Astrocyte (in vitro differentiated cells and primary cell): ENCODE measurements at regions not wholly inside any gene's neighbourhood (a gene's known extent, or its start where the extent isn't known, plus 50 kb on each side); places are given as distances from the start of the nearest gene placed in this dataset.

Experiments used
- EZH2 ChIP-seq: IDR thresholded peaks from 2 replicates; pipeline ENCODE4 v1.6.1; 2012; ENCODE audit warnings: mild to moderate bottlenecking, low read length, inconsistent platforms; ENCODE audit not compliant: insufficient read depth
- TF ChIP-seq, protein P1 (sequence below): IDR thresholded peaks from 2 replicates; pipeline ENCODE4 v1.5.1; 2011; ENCODE audit warnings: low read depth, mild to moderate bottlenecking, inconsistent platforms, low read length, moderate library complexity; ENCODE audit not compliant: insufficient read depth

GRCh38 chr15:95469496-95470000, 861.0 kb upstream of the NR2F2 start:
- TF ChIP-seq, protein P1, sequence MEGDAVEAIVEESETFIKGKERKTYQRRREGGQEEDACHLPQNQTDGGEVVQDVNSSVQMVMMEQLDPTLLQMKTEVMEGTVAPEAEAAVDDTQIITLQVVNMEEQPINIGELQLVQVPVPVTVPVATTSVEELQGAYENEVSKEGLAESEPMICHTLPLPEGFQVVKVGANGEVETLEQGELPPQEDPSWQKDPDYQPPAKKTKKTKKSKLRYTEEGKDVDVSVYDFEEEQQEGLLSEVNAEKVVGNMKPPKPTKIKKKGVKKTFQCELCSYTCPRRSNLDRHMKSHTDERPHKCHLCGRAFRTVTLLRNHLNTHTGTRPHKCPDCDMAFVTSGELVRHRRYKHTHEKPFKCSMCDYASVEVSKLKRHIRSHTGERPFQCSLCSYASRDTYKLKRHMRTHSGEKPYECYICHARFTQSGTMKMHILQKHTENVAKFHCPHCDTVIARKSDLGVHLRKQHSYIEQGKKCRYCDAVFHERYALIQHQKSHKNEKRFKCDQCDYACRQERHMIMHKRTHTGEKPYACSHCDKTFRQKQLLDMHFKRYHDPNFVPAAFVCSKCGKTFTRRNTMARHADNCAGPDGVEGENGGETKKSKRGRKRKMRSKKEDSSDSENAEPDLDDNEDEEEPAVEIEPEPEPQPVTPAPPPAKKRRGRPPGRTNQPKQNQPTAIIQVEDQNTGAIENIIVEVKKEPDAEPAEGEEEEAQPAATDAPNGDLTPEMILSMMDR: no peak
- TF ChIP-seq EZH2: no peak
